ENCODE measurements at regions not wholly inside any gene's neighbourhood (a gene's known extent, or its start where the extent isn't known, plus 50 kb on each side); places are given as distances from the start of the nearest gene placed in this dataset.

GRCh38 chr2:138185827-138186226 is 221.6 kb downstream of the HNMT start:
- Mint-ChIP-seq H3K4me3 (ENCODE audit: low read depth) (no peak overlapping the region), H3K27ac (no peak overlapping the region), H3K36me3 (ENCODE audit: low read depth) (no peaks in the 10 kb centered on the region), H3K9me3 (no peaks in the 10 kb centered on the region), H3K27me3 (ENCODE audit: low read depth) (no peaks in the 10 kb centered on the region), H3K4me1 (ENCODE audit: low read depth) (no peaks in the 10 kb centered on the region)
- no peak for DNase-seq (ENCODE audit: low spot score)
- intact Hi-C loops (cut with micrococcal nuclease): no loop called here

GRCh38 chr2:138187221-138187620 is 222.9 kb downstream of the HNMT start:
- Mint-ChIP-seq H3K4me1 (ENCODE audit: low read depth) (no peaks in the 10 kb centered on the region), H3K27ac (no peak overlapping the region), H3K27me3 (ENCODE audit: low read depth) (no peaks in the 10 kb centered on the region), H3K36me3 (ENCODE audit: low read depth) (no peaks in the 10 kb centered on the region), H3K4me3 (ENCODE audit: low read depth) (no peak overlapping the region), H3K9me3 (no peaks in the 10 kb centered on the region)
- intact Hi-C loops (cut with micrococcal nuclease): no loop called here
- DNase-seq (ENCODE audit: low spot score): no peak

- DNase-seq (ENCODE audit: low spot score): no peak
- Mint-ChIP-seq H3K27ac (no peak overlapping the region), H3K36me3 (ENCODE audit: low read depth) (no peaks in the 10 kb centered on the region), H3K9me3 (no peaks in the 10 kb centered on the region), H3K27me3 (ENCODE audit: low read depth) (no peaks in the 10 kb centered on the region), H3K4me3 (ENCODE audit: low read depth) (no peak overlapping the region), H3K4me1 (ENCODE audit: low read depth) (no peaks in the 10 kb centered on the region)
- intact Hi-C loops (cut with micrococcal nuclease): no loop called here
Measured at GRCh38 chr2:138190999-138191398, 226.7 kb downstream of the HNMT start.

GRCh38 chr2:138193416-138194213 is 229.3 kb downstream of the HNMT start:
- Mint-ChIP-seq H3K4me3 (ENCODE audit: low read depth) (no peak overlapping the region), H3K4me1 (ENCODE audit: low read depth) (no peaks in the 10 kb centered on the region), H3K36me3 (ENCODE audit: low read depth) (no peaks in the 10 kb centered on the region), H3K27me3 (ENCODE audit: low read depth) (no peaks in the 10 kb centered on the region), H3K9me3 (peaks cover 3% of the 10 kb centered on the region), H3K27ac (no peak overlapping the region)
- DNase-seq (ENCODE audit: low spot score): no peak
- intact Hi-C loops (cut with micrococcal nuclease): no loop called here

- Mint-ChIP-seq H3K27me3 (ENCODE audit: low read depth) (no peaks in the 10 kb centered on the region), H3K27ac (no peak overlapping the region), H3K9me3 (peaks cover 3% of the 10 kb centered on the region), H3K36me3 (ENCODE audit: low read depth) (no peaks in the 10 kb centered on the region), H3K4me3 (ENCODE audit: low read depth) (no peak overlapping the region), H3K4me1 (ENCODE audit: low read depth) (no peaks in the 10 kb centered on the region)
- no peak for DNase-seq (ENCODE audit: low spot score)
- intact Hi-C loops (cut with micrococcal nuclease): no loop called here
Measured at GRCh38 chr2:138201286-138201685, 237.0 kb downstream of the HNMT start.

GRCh38 chr2:138202762-138203161 is 238.5 kb downstream of the HNMT start:
- no peaks in the 10 kb centered on the region for H3K4me1 Mint-ChIP-seq (ENCODE audit: low read depth)
- no peak overlapping the region for H3K27ac Mint-ChIP-seq
- DNase-seq (ENCODE audit: low spot score): no peak
- H3K36me3 Mint-ChIP-seq (ENCODE audit: low read depth): no peaks in the 10 kb centered on the region
- no peaks in the 10 kb centered on the region for H3K27me3 Mint-ChIP-seq (ENCODE audit: low read depth)
- H3K4me3 Mint-ChIP-seq (ENCODE audit: low read depth): no peak overlapping the region
- no peaks in the 10 kb centered on the region for H3K9me3 Mint-ChIP-seq
- intact Hi-C loops (cut with micrococcal nuclease): no loop called here

- intact Hi-C loops (cut with micrococcal nuclease): no loop called here
- Mint-ChIP-seq H3K27ac (no peak overlapping the region), H3K9me3 (no peaks in the 10 kb centered on the region), H3K36me3 (ENCODE audit: low read depth) (no peaks in the 10 kb centered on the region), H3K27me3 (ENCODE audit: low read depth) (no peaks in the 10 kb centered on the region), H3K4me1 (ENCODE audit: low read depth) (no peaks in the 10 kb centered on the region), H3K4me3 (ENCODE audit: low read depth) (no peak overlapping the region)
- DNase-seq (ENCODE audit: low spot score): no peak
Measured at GRCh38 chr2:138205281-138205680, 241.0 kb downstream of the HNMT start.

- intact Hi-C loops (cut with micrococcal nuclease): no loop called here
- Mint-ChIP-seq H3K4me1 (ENCODE audit: low read depth) (no peaks in the 10 kb centered on the region), H3K9me3 (no peaks in the 10 kb centered on the region), H3K4me3 (ENCODE audit: low read depth) (no peak overlapping the region), H3K27me3 (ENCODE audit: low read depth) (no peaks in the 10 kb centered on the region), H3K27ac (no peak overlapping the region), H3K36me3 (ENCODE audit: low read depth) (no peaks in the 10 kb centered on the region)
- no peak for DNase-seq (ENCODE audit: low spot score)
Measured at GRCh38 chr2:138207074-138207930, 243.0 kb downstream of the HNMT start.

- no peak overlapping the region for H3K4me3 Mint-ChIP-seq (ENCODE audit: low read depth)
- H3K27me3 Mint-ChIP-seq (ENCODE audit: low read depth): no peaks in the 10 kb centered on the region
- intact Hi-C loops (cut with micrococcal nuclease): no loop called here
- H3K4me1 Mint-ChIP-seq (ENCODE audit: low read depth): no peaks in the 10 kb centered on the region
- no peaks in the 10 kb centered on the region for H3K36me3 Mint-ChIP-seq (ENCODE audit: low read depth)
- H3K9me3 Mint-ChIP-seq: no peaks in the 10 kb centered on the region
- DNase-seq (ENCODE audit: low spot score): no peak
- H3K27ac Mint-ChIP-seq: no peak overlapping the region
Measured at GRCh38 chr2:138209009-138209408, 244.7 kb downstream of the HNMT start.

- no peaks in the 10 kb centered on the region for H3K36me3 Mint-ChIP-seq (ENCODE audit: low read depth)
- intact Hi-C loops (cut with micrococcal nuclease): no loop called here
- no peak overlapping the region for H3K27ac Mint-ChIP-seq
- no peak for DNase-seq (ENCODE audit: low spot score)
- no peaks in the 10 kb centered on the region for H3K4me1 Mint-ChIP-seq (ENCODE audit: low read depth)
- no peaks in the 10 kb centered on the region for H3K9me3 Mint-ChIP-seq
- no peaks in the 10 kb centered on the region for H3K27me3 Mint-ChIP-seq (ENCODE audit: low read depth)
- H3K4me3 Mint-ChIP-seq (ENCODE audit: low read depth): no peak overlapping the region
Measured at GRCh38 chr2:138210487-138210886, 246.2 kb downstream of the HNMT start.

GRCh38 chr2:138212434-138212833 is 248.2 kb downstream of the HNMT start:
- no peaks in the 10 kb centered on the region for H3K36me3 Mint-ChIP-seq (ENCODE audit: low read depth)
- H3K27me3 Mint-ChIP-seq (ENCODE audit: low read depth): no peaks in the 10 kb centered on the region
- H3K9me3 Mint-ChIP-seq: no peaks in the 10 kb centered on the region
- no peak overlapping the region for H3K4me3 Mint-ChIP-seq (ENCODE audit: low read depth)
- intact Hi-C loops (cut with micrococcal nuclease): no loop called here
- H3K4me1 Mint-ChIP-seq (ENCODE audit: low read depth): no peaks in the 10 kb centered on the region
- H3K27ac Mint-ChIP-seq: no peak overlapping the region
- DNase-seq (ENCODE audit: low spot score): no peak

- H3K9me3 Mint-ChIP-seq: no peaks in the 10 kb centered on the region
- H3K4me1 Mint-ChIP-seq (ENCODE audit: low read depth): no peaks in the 10 kb centered on the region
- intact Hi-C loops (cut with micrococcal nuclease): no loop called here
- H3K27me3 Mint-ChIP-seq (ENCODE audit: low read depth): no peaks in the 10 kb centered on the region
- no peaks in the 10 kb centered on the region for H3K36me3 Mint-ChIP-seq (ENCODE audit: low read depth)
- H3K27ac Mint-ChIP-seq: no peak overlapping the region
- DNase-seq (ENCODE audit: low spot score): no peak
- H3K4me3 Mint-ChIP-seq (ENCODE audit: low read depth): no peak overlapping the region
Measured at GRCh38 chr2:138213084-138213483, 248.8 kb downstream of the HNMT start.

- Mint-ChIP-seq H3K9me3 (no peaks in the 10 kb centered on the region), H3K27ac (no peak overlapping the region), H3K4me1 (ENCODE audit: low read depth) (no peaks in the 10 kb centered on the region), H3K4me3 (ENCODE audit: low read depth) (no peak overlapping the region), H3K27me3 (ENCODE audit: low read depth) (no peaks in the 10 kb centered on the region), H3K36me3 (ENCODE audit: low read depth) (no peaks in the 10 kb centered on the region)
- intact Hi-C loops (cut with micrococcal nuclease): no loop called here
- no peak for DNase-seq (ENCODE audit: low spot score)
Measured at GRCh38 chr2:138213624-138214023, 249.4 kb downstream of the HNMT start.
